Caco-2 (cell line): ENCODE measurements at regions not wholly inside any gene's neighbourhood (a gene's known extent, or its start where the extent isn't known, plus 50 kb on each side); places are given as distances from the start of the nearest gene placed in this dataset.

Experiments
- BruUV-seq: library from RNA; stranded (reverse); fragments of 400-500 nt; replicated peaks from 2 replicates; lab custom pipeline; 2021; lab: Mats Ljungman, UMichigan
- CTCF ChIA-PET: fragments of 300-600 bp; sonication (Branson Sonifier 250); formaldehyde crosslinking; loops from one replicate; lab custom pipeline; 2022; ENCODE audit warnings: antibody characterized with exemption; lab: Charles Lee
- POLR2A ChIA-PET: fragments of 300-600 bp; sonication (Branson Sonifier 250); formaldehyde crosslinking; loops from one replicate; lab custom pipeline; 2022; ENCODE audit warnings: antibody characterized with exemption; lab: Charles Lee
- DNase-seq, 2 experiments: peaks; one replicate each; pipeline versions ENCODE4 v3.0.0 to v3.0.0-alpha.2; 2020 to 2022
- H3K27me3 ChIP-seq: replicated peaks from 2 replicates; pipeline ENCODE4 v1.6.0; 2011; ENCODE audit warnings: low read length; ENCODE audit not compliant: control insufficient read depth, insufficient read depth
- H3K36me3 ChIP-seq: 2 replicates; pipeline ENCODE4 v1.5.1; 2011; ENCODE audit warnings: low read length; ENCODE audit not compliant: control insufficient read depth, insufficient read depth
- H3K4me1 ChIP-seq: fragments of 250-450 bp; sonication (Bioruptor Pico); 2 replicates; pipeline ENCODE4 v1.5.1; 2020; ENCODE audit warnings: mild to moderate bottlenecking
- H3K4me3 ChIP-seq: 2 replicates; pipeline ENCODE4 v1.5.1; 2011; ENCODE audit warnings: low read depth, mild to moderate bottlenecking, control low read depth, low read length
- H3K9me3 ChIP-seq: fragments of 250-450 bp; sonication (Bioruptor Pico); 2 replicates; pipeline ENCODE4 v1.5.1; 2020; ENCODE audit warnings: mild to moderate bottlenecking, moderate library complexity
- H3K27ac Mint-ChIP-seq: one replicate; pipeline ENCODE4 v1.8.0; 2022; ENCODE audit warnings: mixed read lengths; ENCODE audit not compliant: unreplicated experiment
- H3K27me3 Mint-ChIP-seq: one replicate; pipeline ENCODE4 v1.8.0; 2022; ENCODE audit warnings: mixed read lengths; ENCODE audit not compliant: insufficient read depth, unreplicated experiment
- H3K36me3 Mint-ChIP-seq: one replicate; pipeline ENCODE4 v1.8.0; 2022; ENCODE audit warnings: mild to moderate bottlenecking, mixed read lengths; ENCODE audit not compliant: insufficient read depth, unreplicated experiment
- H3K4me1 Mint-ChIP-seq: one replicate; pipeline ENCODE4 v1.8.0; 2022; ENCODE audit warnings: low read depth, mixed read lengths; ENCODE audit not compliant: unreplicated experiment
- H3K4me3 Mint-ChIP-seq: one replicate; pipeline ENCODE4 v1.8.0; 2022; ENCODE audit warnings: mild to moderate bottlenecking, moderate library complexity, mixed read lengths; ENCODE audit not compliant: unreplicated experiment
- H3K9me3 Mint-ChIP-seq: one replicate; pipeline ENCODE4 v1.8.0; 2022; ENCODE audit warnings: mixed read lengths; ENCODE audit not compliant: unreplicated experiment
- intact Hi-C: fragments of 100-400 bp; cut with micrococcal nuclease; formaldehyde crosslinking; loops from one replicate; pipeline ENCODE4 v1.10.0; 2022; ENCODE audit not compliant: unreplicated experiment
- TF ChIP-seq, protein P1 (sequence below), 2 experiments: fragments of 200-600 bp in 1 of 2; IDR thresholded peaks; 1 replicate in 1 of 2; 2 replicates in 1 of 2; pipeline versions ENCODE4 v1.5.1 to v1.8.0; 2011 to 2022; ENCODE audit warnings: antibody characterized with exemption in 1 of 2, control low read depth in 1 of 2, inconsistent platforms in 1 of 2, low read depth in 1 of 2, low read length in 1 of 2, mild to moderate bottlenecking in 1 of 2, moderate library complexity in 1 of 2; ENCODE audit not compliant: insufficient read depth in 1 of 2, severe bottlenecking in 1 of 2, unreplicated experiment in 1 of 2

- Mint-ChIP-seq H3K4me3 (no peak overlapping the region), H3K4me1 (no peaks in the 10 kb centered on the region), H3K9me3 (no peaks in the 10 kb centered on the region), H3K27ac (no peak overlapping the region), H3K36me3 (no peaks in the 10 kb centered on the region), H3K27me3 (peaks cover 2% of the 10 kb centered on the region)
- intact Hi-C loops: no loop called here
- ChIA-PET POLR2A (no interaction called here), CTCF (no interaction called here)
- no peak for DNase-seq
- Histone ChIP-seq H3K9me3 (no peaks in the 10 kb centered on the region), H3K4me3 (no peak overlapping the region), H3K27me3 (no peaks in the 10 kb centered on the region), H3K36me3 (no peaks in the 10 kb centered on the region), H3K4me1 (no peaks in the 10 kb centered on the region)
- BruUV-seq: no TSS peak
- TF ChIP-seq, protein P1, sequence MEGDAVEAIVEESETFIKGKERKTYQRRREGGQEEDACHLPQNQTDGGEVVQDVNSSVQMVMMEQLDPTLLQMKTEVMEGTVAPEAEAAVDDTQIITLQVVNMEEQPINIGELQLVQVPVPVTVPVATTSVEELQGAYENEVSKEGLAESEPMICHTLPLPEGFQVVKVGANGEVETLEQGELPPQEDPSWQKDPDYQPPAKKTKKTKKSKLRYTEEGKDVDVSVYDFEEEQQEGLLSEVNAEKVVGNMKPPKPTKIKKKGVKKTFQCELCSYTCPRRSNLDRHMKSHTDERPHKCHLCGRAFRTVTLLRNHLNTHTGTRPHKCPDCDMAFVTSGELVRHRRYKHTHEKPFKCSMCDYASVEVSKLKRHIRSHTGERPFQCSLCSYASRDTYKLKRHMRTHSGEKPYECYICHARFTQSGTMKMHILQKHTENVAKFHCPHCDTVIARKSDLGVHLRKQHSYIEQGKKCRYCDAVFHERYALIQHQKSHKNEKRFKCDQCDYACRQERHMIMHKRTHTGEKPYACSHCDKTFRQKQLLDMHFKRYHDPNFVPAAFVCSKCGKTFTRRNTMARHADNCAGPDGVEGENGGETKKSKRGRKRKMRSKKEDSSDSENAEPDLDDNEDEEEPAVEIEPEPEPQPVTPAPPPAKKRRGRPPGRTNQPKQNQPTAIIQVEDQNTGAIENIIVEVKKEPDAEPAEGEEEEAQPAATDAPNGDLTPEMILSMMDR (IDR thresholded peaks at IDR 0.05; ENCODE audit: insufficient read depth in 1 of 2, low read depth in 1 of 2, low read length in 1 of 2, severe bottlenecking in 1 of 2, unreplicated experiment in 1 of 2): no peak
Observed at GRCh38 chr9:101993771-101994170, 255.3 kb upstream of the GRIN3A start.

GRCh38 chr9:101991926-101992325, 253.5 kb upstream of the GRIN3A start:
- TF ChIP-seq, protein P1 (IDR thresholded peaks at IDR 0.05; ENCODE audit: insufficient read depth in 1 of 2, low read depth in 1 of 2, low read length in 1 of 2, severe bottlenecking in 1 of 2, unreplicated experiment in 1 of 2): no peak
- ChIA-PET CTCF (no interaction called here), POLR2A (no interaction called here)
- Mint-ChIP-seq H3K4me1 (no peaks in the 10 kb centered on the region), H3K4me3 (no peak overlapping the region), H3K27ac (no peak overlapping the region), H3K27me3 (peaks cover 2% of the 10 kb centered on the region), H3K9me3 (no peaks in the 10 kb centered on the region), H3K36me3 (no peaks in the 10 kb centered on the region)
- intact Hi-C loops: no loop called here
- H3K36me3 ChIP-seq: no peaks in the 10 kb centered on the region
- no peaks in the 10 kb centered on the region for H3K4me1 ChIP-seq
- H3K4me3 ChIP-seq: no peak overlapping the region
- no peaks in the 10 kb centered on the region for H3K27me3 ChIP-seq
- BruUV-seq: no TSS peak
- no peak for DNase-seq
- H3K9me3 ChIP-seq: no peaks in the 10 kb centered on the region

- POLR2A ChIA-PET: no interaction called here
- Mint-ChIP-seq H3K9me3 (no peaks in the 10 kb centered on the region), H3K27ac (no peak overlapping the region), H3K4me1 (no peaks in the 10 kb centered on the region), H3K27me3 (peaks cover 3% of the 10 kb centered on the region), H3K4me3 (no peak overlapping the region), H3K36me3 (no peaks in the 10 kb centered on the region)
- H3K4me1 ChIP-seq: no peaks in the 10 kb centered on the region
- intact Hi-C loops: loop anchor here (5.0 to 10.0 kb wide), 4 partner anchors 243 to 857 kb away; partner anchors contain the start of gene GRIN3A
- BruUV-seq: no TSS peak
- DNase-seq: peak in 1 of 2 experiments; percentile 12
- no peaks in the 10 kb centered on the region for H3K36me3 ChIP-seq
- H3K4me3 ChIP-seq: no peak overlapping the region
- TF ChIP-seq, protein P1 (IDR thresholded peaks at IDR 0.05; ENCODE audit: insufficient read depth in 1 of 2, low read depth in 1 of 2, low read length in 1 of 2, severe bottlenecking in 1 of 2, unreplicated experiment in 1 of 2): peak; percentile 43 to 56
- CTCF ChIA-PET: interaction anchor here (1.1 kb wide), 1 partner anchor 11 kb away, joined by 3 read pairs; no protein-coding TSS in a partner anchor
- H3K9me3 ChIP-seq: no peaks in the 10 kb centered on the region
- H3K27me3 ChIP-seq: no peaks in the 10 kb centered on the region
Observed at GRCh38 chr9:101977614-101978210, 239.3 kb upstream of the GRIN3A start.
